B cell (primary cell): ENCODE measurements at regions not wholly inside any gene's neighbourhood (a gene's known extent, or its start where the extent isn't known, plus 50 kb on each side); places are given as distances from the start of the nearest gene placed in this dataset.

Experiments
- ATAC-seq: fragments of 200-7000 bp; cut with Tn5 transposase; one replicate; pipeline ENCODE4 v1.10.0; 2021; ENCODE audit warnings: low read depth, mild to moderate bottlenecking, moderate number of reproducible peaks, moderate library complexity
- CTCF ChIA-PET: fragments of 350-600 bp; sonication (Branson Sonifier 250); formaldehyde crosslinking; loops from one replicate; lab custom pipeline; 2021; ENCODE audit warnings: antibody characterized with exemption, inconsistent platforms; lab: Charles Lee
- POLR2A ChIA-PET: fragments of 350-600 bp; sonication (Branson Sonifier 250); formaldehyde crosslinking; loops from one replicate; lab custom pipeline; 2021; ENCODE audit warnings: antibody characterized with exemption; lab: Charles Lee
- DNase-seq: peaks from one replicate; pipeline ENCODE4 v3.0.0; 2013
- H2AFZ ChIP-seq: 2 replicates; pipeline ENCODE4 v1.6.1; 2012; ENCODE audit warnings: mild to moderate bottlenecking, low read depth, low read length; ENCODE audit not compliant: insufficient read depth, poor library complexity, severe bottlenecking
- H3K27ac ChIP-seq, 2 donors: 1 replicate in 1 of 2; 2 replicates in 1 of 2; pipeline ENCODE4 v1.5.1; 2012 to 2013; ENCODE audit warnings: low read length in 2 of 2, mild to moderate bottlenecking in 2 of 2, moderate library complexity in 1 of 2
- H3K27me3 ChIP-seq, 4 experiments: fragments of 200-600 bp in 1 of 4; sonication (generic) in 1 of 4; replicated peaks in 1 of 4; 1 replicate in 2 of 4; 2 replicates in 2 of 4; pipeline versions ENCODE4 v1.6.1 to v1.7.0; 2013 to 2016; ENCODE audit warnings: low read length in 3 of 4, mild to moderate bottlenecking in 2 of 4, mixed read lengths in 1 of 4, moderate library complexity in 1 of 4; ENCODE audit not compliant: insufficient read depth in 4 of 4, control insufficient read depth in 3 of 4; ENCODE audit errors: control extremely low read depth in 1 of 4
- H3K36me3 ChIP-seq, 2 experiments: replicated peaks in 1 of 2; 1 replicate in 1 of 2; 2 replicates in 1 of 2; pipeline versions ENCODE4 v1.6.1 to v1.7.1; 2013; ENCODE audit warnings: low read length in 1 of 2; ENCODE audit not compliant: insufficient read depth in 2 of 2, control insufficient read depth in 1 of 2; ENCODE audit errors: control extremely low read depth in 1 of 2, extremely low read depth in 1 of 2
- H3K4me1 ChIP-seq, 2 donors: fragments of 200-600 bp in 1 of 2; sonication (generic) in 1 of 2; 1 replicate in 1 of 2; 2 replicates in 1 of 2; pipeline versions ENCODE4 v1.5.1 to v1.6.1; 2013 to 2017; ENCODE audit warnings: low read length in 2 of 2; ENCODE audit not compliant: control insufficient read depth in 2 of 2, insufficient read depth in 2 of 2
- H3K4me2 ChIP-seq: replicated peaks from 2 replicates; pipeline ENCODE3; 2012; ENCODE audit warnings: mild to moderate bottlenecking, low read depth, low read length; ENCODE audit not compliant: poor library complexity, severe bottlenecking
- H3K4me3 ChIP-seq, 5 experiments: fragments of 200-600 bp in 1 of 5; sonication (generic) in 1 of 5; 1 replicate in 3 of 5; 2 replicates in 2 of 5; pipeline versions ENCODE4 v1.5.1 to v1.7.0; 2011 to 2016; ENCODE audit warnings: low read length in 4 of 5, mild to moderate bottlenecking in 4 of 5, low read depth in 2 of 5, control low read depth in 1 of 5, moderate library complexity in 1 of 5; ENCODE audit not compliant: insufficient read depth in 1 of 5; ENCODE audit errors: control extremely low read depth in 1 of 5, extremely low read depth in 1 of 5
- H3K79me2 ChIP-seq: fragments of 200-600 bp; sonication (generic); one replicate; pipeline ENCODE4 v1.6.0; 2016; ENCODE audit warnings: low read length; ENCODE audit not compliant: control insufficient read depth, insufficient read depth
- H3K9ac ChIP-seq: fragments of 200-600 bp; sonication (generic); 2 replicates; pipeline ENCODE4 v1.6.1; 2017; ENCODE audit warnings: mild to moderate bottlenecking, low read length, moderate library complexity
- H3K9me3 ChIP-seq, 3 donors: one replicate each; pipeline versions ENCODE4 v1.6.1 to v1.7.1; 2013; ENCODE audit warnings: low read length in 2 of 3; ENCODE audit not compliant: control insufficient read depth in 2 of 3, insufficient read depth in 1 of 3; ENCODE audit errors: control extremely low read depth in 1 of 3
- H4K20me1 ChIP-seq: 2 replicates; pipeline ENCODE4 v1.6.0; 2012; ENCODE audit warnings: mild to moderate bottlenecking, low read length; ENCODE audit not compliant: insufficient read depth, control insufficient read depth, poor library complexity, severe bottlenecking
- H3K27ac Mint-ChIP-seq: one replicate; pipeline ENCODE4 v1.8.0; 2021; ENCODE audit warnings: mixed read lengths
- H3K27me3 Mint-ChIP-seq: one replicate; pipeline ENCODE4 v1.8.0; 2021; ENCODE audit warnings: mixed read lengths
- H3K4me1 Mint-ChIP-seq: one replicate; pipeline ENCODE4 v1.8.0; 2021; ENCODE audit warnings: mixed read lengths
- H3K4me3 Mint-ChIP-seq: one replicate; pipeline ENCODE4 v1.8.0; 2021; ENCODE audit warnings: mixed read lengths
- H3K9me3 Mint-ChIP-seq: one replicate; pipeline ENCODE4 v1.8.0; 2022; ENCODE audit warnings: mixed read lengths; ENCODE audit not compliant: insufficient read depth
- EZH2 ChIP-seq: IDR thresholded peaks from 2 replicates; pipeline ENCODE4 v1.6.1; 2012; ENCODE audit warnings: borderline replicate concordance, low read depth, mild to moderate bottlenecking, moderate library complexity, low read length; ENCODE audit not compliant: insufficient read depth, poor library complexity, severe bottlenecking
- WGBS: methylation state at CpG from one replicate; pipeline ENCODE4 v1.1.5; 2013; ENCODE audit warnings: missing lambda C conversion rate; ENCODE audit not compliant: insufficient coverage; 5-methylcytosine and 5-hydroxymethylcytosine counted together
- intact Hi-C: fragments of 100-400 bp; cut with micrococcal nuclease; formaldehyde crosslinking; loops from one replicate; pipeline ENCODE4 v1.10.0; 2022
- TF ChIP-seq, protein P1 (sequence below): fragments of 200-600 bp; IDR thresholded peaks from one replicate; pipeline ENCODE4 v1.8.0; 2022; ENCODE audit warnings: antibody characterized with exemption, mild to moderate bottlenecking

DNA sequence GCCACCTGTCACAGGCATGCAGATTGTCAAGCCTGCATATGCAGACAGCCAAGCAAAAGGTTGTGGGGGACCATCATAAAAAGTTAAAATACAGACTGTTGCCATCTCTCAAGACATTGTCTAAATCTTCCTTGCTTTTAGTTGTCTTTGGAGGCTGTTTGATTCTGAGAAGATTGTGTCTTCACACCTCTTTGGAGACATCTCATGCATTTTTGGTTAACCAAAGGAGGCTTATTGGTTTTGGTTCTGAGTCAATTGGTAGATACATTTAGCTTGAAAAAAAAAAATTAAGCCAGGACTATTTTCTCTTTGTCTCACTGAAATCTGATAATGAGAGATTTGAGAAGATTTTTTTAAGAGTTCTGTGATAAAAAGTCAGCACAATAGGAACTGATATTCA lies 217.6 kb downstream of the LYPLAL1 start:
- peaks cover 10% of the 10 kb centered on the region for H3K9me3 Mint-ChIP-seq
- no peaks in the 10 kb centered on the region for H3K4me1 Mint-ChIP-seq
- Histone ChIP-seq H3K27ac (no peak overlapping the region), H3K4me2 (no peak overlapping the region), H4K20me1 (no peaks in the 10 kb centered on the region), H2AFZ (no peak overlapping the region), H3K4me3 (no peak overlapping the region), H3K9ac (no peak overlapping the region), H3K4me1 (no peaks in the 10 kb centered on the region), H3K36me3 (no peaks in the 10 kb centered on the region), H3K79me2 (no peaks in the 10 kb centered on the region), H3K27me3 (no peaks in the 10 kb centered on the region), H3K9me3 (peaks cover 0 to 9% (median 8%) of the 10 kb centered on the region in 3 donors)
- TF ChIP-seq EZH2, result no peak
- TF ChIP-seq, protein P1, sequence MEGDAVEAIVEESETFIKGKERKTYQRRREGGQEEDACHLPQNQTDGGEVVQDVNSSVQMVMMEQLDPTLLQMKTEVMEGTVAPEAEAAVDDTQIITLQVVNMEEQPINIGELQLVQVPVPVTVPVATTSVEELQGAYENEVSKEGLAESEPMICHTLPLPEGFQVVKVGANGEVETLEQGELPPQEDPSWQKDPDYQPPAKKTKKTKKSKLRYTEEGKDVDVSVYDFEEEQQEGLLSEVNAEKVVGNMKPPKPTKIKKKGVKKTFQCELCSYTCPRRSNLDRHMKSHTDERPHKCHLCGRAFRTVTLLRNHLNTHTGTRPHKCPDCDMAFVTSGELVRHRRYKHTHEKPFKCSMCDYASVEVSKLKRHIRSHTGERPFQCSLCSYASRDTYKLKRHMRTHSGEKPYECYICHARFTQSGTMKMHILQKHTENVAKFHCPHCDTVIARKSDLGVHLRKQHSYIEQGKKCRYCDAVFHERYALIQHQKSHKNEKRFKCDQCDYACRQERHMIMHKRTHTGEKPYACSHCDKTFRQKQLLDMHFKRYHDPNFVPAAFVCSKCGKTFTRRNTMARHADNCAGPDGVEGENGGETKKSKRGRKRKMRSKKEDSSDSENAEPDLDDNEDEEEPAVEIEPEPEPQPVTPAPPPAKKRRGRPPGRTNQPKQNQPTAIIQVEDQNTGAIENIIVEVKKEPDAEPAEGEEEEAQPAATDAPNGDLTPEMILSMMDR, result no peak
- ChIA-PET CTCF (interaction anchor here (1.5 kb wide), 1 partner anchor 1062 kb away, joined by 3 read pairs; no protein-coding TSS in a partner anchor), POLR2A (no interaction called here)
- H3K4me3 Mint-ChIP-seq, result no peak overlapping the region
- intact Hi-C loops, result no loop called here
- no peaks in the 10 kb centered on the region for H3K27me3 Mint-ChIP-seq
- no peak for DNase-seq
- no peak overlapping the region for H3K27ac Mint-ChIP-seq
- no peak for ATAC-seq

DNA sequence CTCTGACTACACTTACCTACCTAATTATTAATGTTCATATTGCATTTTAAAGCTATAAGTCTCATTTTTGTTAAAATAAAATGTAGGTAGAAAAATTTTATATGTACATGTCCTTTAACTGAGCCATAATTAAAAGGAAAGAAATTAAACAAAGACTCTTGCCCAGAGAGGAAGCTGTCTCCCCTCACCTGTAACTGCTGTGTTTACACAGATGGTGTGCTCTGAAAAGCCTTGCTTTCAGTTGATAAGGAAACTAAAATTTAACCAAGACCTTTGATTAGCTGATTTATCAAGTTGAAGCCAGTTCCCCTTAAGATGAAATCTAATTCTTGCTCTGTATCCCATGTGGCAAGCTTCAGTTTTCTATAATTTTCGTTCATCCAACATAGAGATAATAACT lies 213.5 kb downstream of the LYPLAL1 start:
- CTCF ChIA-PET, result interaction anchor here (1.1 to 1.4 kb wide), 3 partner anchors 12 to 1058 kb away, joined by 3 to 4 read pairs (median 3); no protein-coding TSS in a partner anchor
- H3K27me3 Mint-ChIP-seq, result no peaks in the 10 kb centered on the region
- no peaks in the 10 kb centered on the region for H3K27me3 ChIP-seq
- intact Hi-C loops, result loop anchor here (10.0 kb wide), 1 partner anchor 322 kb away; no protein-coding TSS in a partner anchor
- H3K4me1 ChIP-seq, result no peaks in the 10 kb centered on the region
- no peak for DNase-seq
- H3K9me3 ChIP-seq, result no peaks in the 10 kb centered on the region
- TF ChIP-seq, protein P1, result no peak
- TF ChIP-seq EZH2, result no peak
- H2AFZ ChIP-seq, result no peak overlapping the region
- no peak overlapping the region for H3K4me3 ChIP-seq
- no peak overlapping the region for H3K9ac ChIP-seq
- no peak for ATAC-seq
- WGBS, result no CpG with 5 or more reads among the region's 1 CpG
- no peaks in the 10 kb centered on the region for H3K4me1 Mint-ChIP-seq
- H3K27ac Mint-ChIP-seq, result no peak overlapping the region
- no peaks in the 10 kb centered on the region for H3K36me3 ChIP-seq
- POLR2A ChIA-PET, result no interaction called here
- H3K4me2 ChIP-seq, result no peak overlapping the region
- H3K27ac ChIP-seq, result no peak overlapping the region
- H3K9me3 Mint-ChIP-seq, result no peaks in the 10 kb centered on the region
- no peaks in the 10 kb centered on the region for H4K20me1 ChIP-seq
- no peaks in the 10 kb centered on the region for H3K79me2 ChIP-seq
- no peak overlapping the region for H3K4me3 Mint-ChIP-seq
